CD4-positive, alpha-beta T cell treated with Interleukin-2 at 100 ng/mL for 4 hours (primary cell): ENCODE measurements at regions not wholly inside any gene's neighbourhood (a gene's known extent, or its start where the extent isn't known, plus 50 kb on each side); places are given as distances from the start of the nearest gene placed in this dataset.
A peak's percentile ranks its signal among the peaks of the same experiment; 100 is the strongest.
"Not testable (repeated sequence)": the region's sequence is repeated elsewhere in the genome, so short reads cannot be mapped to it uniquely, and the experiment has no call there.

ENCODE experiments used
- DNase-seq: peaks from one replicate; pipeline ENCODE4 v3.0.0-alpha.2; 2020; ENCODE audit warnings: low spot score

DNA sequence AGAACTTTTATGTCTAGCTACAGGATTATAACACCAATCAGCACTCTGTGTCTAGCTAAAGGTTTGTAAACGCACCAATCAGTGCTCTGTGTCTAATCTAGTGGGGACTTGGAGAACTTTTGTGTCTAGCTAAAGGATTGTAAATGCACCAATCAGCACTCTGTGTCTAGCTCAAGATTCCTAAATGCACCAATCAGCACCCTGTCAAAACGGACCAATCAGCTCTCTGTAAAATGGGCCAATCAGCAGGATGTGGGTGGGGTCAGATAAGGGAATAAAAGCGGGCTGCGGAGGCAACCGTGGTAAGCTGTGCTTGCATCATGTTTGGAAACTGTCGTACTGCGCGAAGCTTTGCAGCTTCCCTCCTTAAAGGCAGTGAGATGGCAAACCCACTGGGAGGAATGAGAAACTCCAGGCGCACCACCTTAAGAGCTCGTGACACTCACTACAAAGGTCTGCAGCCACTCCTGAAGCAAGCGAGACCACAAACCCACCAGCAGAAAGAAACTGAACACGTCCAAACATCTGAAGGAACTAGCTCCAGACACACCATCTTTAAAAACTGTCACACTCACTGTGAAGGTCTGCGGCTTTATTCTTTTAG is 112.1 kb upstream of the DUSP22 start:
- not testable (repeated sequence) for DNase-seq

DNA sequence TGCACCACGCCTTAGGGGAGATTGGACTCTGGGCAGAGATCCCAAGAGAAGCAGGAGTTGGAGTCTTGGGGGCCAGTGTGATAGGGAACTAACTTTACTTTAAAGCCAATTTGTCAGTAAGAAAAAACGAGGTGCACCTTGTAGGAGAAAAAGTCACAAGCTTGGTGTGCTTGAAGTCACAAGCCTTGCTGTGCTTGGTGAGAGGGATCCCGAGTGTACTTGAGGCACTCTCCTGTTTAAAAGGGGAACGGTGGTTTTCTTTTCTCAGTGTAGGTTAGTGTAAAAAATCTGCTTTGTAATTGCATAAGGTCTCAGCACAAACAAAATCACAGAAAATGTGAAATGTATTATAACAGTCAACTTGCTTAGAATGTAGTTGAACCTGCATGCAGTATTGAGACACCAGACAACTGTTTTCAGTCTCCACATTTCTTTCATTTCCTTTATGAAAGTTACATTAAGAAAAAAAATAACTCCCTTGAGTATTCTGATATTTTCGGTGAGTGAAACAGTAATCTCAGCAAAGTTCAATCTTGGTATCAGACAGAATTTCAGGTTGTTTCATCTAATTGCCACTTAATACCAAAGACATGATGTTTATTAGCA is 111.1 kb upstream of the DUSP22 start:
- no peak for DNase-seq

DNA sequence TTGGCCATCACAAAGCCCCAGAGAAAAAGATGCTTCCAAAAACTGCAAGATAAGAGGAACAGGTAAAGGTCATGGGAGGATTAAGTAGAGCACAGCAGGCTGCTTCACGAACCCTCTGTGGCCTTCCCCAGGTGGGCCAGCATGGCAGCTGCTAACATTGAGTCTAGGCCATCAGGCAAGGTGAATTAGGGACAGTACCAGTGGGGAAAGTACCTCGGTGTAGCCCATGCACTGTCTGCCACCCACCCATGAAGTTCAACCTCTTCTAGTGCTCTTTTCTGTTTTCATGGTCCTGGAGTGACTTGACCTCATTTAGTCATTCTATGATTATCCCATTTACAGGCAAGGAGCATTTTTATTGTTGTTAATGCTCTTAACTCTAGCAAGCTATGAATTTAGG is 108.6 kb upstream of the DUSP22 start:
- no peak for DNase-seq

DNA sequence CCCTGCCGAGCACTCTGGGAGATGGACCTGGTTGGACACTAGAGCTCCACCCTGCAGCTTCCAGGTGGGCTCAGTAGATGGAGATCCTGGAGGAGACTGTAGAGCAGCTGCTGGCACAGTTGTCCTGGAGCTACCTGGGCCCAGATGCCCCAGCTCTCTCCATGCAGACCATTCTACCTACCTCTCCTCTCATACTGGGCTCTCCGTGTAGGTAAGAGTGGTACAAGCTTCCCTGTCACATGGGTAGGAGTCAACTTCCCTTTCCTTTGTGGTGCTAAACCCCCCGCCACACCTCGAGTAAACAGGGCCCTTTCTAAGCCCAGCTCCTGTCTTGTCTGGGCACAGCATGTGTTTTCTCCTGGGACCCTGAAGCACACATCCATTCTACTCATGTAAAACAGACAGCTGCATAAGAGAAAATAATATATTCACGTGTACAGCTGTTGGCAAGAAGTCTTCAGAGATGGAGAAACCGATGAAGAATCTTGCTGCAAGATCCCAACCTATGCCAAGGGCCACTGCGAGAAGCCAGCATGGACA is 108.1 kb upstream of the DUSP22 start:
- DNase-seq = no peak

DNA sequence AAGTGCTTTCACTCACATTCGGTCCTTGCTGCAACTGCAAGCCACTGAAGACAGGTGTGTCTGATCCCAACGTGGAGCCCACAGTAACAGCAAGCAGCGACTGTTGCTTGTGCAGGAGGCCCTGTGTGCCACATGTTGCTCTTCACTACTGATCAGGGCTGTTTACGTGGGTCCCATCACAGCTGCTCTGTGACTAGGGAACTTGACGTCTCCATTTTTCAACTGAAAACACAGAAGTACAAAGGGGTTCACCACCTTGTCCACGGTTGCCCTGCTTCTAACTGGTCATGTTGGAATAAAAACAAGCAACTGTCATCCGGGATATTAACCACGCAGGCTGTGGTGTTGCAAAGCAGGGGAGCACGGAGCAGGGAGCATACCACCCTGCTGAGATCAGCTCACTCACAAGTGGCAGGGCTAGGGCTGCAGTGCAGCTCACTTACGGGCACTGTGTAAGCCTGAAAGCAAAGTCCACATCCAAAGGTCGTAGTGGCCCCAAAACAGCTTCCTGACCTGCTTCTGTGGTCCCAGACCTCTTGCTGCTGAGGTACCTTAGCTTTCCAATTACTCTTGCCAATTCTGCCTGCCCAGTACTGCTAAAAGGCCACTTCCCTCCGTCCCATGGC is 105.8 kb upstream of the DUSP22 start:
- no peak for DNase-seq

DNA sequence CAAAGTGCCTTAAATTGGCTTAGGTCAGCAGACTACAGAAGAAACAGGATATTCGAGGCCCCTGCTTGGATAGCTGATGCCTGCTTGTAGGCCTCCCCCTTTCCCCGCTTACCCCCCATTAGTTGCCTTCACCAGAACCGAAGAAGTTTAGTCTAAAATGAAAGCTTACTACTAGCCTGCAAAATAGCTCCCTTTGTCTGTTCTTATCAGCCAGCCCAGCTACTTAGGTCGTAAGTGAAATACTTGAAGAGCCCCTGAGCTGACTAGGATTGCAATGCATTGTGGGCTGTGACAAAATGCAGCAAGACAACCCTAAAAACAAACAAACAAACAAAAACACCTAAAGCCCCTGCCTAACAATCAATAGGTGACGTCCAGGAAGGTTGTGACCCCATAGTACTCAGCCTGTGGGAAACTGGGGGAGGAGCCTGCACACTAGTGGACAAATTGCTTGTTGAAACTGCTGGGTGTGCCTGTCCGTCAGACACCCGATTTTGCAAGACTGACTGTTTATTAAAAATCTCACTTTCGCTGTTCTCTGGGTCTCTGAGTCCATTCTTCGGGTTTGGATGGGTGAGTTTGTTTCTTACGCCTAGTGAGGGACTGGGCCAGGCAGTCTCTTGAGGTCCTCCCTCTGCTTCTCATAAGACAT is 105.0 kb upstream of the DUSP22 start:
- DNase-seq = no peak

DNA sequence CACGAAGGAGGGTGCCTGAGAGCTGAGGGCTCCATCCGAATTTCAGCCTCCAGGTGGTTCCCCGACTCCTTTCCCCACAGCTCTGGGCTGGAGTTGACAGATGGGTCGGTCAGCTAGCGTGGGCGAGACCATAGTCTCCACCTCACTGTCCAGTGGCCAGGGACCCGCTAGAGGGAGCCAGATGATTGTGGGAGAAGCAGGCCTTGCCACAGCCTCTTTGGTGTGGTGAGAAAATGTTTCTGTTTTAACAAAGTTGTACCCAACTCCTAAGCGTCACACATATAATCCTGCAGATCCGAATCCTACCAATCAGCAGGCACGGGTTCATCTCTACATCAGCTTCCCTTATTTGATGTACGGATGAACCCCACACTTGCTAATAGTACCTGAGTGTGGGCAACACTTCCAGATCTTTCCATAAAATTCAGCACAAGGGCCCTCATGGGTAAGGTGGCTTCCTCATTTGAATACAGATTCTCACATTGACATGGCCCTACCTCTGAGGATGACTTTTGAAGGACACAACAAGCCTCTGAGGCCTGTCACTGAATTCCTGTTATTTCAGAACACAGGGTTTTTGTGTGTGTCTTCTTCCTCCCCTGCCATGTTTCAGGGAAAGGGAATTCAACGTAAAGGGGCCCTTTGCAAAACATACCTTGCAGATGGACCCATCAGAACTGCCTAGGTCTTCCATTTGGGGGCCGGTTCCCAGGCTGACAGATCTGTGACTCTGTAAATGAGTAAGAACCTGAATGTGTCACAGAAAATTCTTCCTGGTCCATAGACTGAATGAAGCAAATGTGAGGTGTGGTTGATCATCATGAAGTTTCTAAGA is 103.2 kb upstream of the DUSP22 start:
- peak; percentile 87 for DNase-seq

DNA sequence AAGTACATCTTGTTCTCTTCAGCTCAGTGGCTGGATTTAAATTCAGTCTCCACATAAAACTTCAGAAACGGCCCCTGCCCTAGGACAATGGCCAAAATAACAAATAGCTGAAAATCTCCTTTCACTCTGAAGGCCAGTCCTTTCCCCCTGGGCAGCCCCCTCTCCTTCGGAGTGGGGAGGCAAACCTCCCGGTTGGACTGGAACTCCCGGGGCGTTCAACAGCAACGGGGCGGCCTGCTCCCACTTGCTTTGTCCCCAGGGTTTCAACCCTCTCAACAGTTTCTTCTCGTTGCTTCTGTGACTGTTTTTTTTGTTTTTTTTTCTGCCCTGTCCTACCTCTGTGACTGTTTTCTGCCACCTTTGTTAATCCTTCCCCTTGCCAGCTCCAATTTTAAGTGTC is 102.6 kb upstream of the DUSP22 start:
- DNase-seq = no peak

DNA sequence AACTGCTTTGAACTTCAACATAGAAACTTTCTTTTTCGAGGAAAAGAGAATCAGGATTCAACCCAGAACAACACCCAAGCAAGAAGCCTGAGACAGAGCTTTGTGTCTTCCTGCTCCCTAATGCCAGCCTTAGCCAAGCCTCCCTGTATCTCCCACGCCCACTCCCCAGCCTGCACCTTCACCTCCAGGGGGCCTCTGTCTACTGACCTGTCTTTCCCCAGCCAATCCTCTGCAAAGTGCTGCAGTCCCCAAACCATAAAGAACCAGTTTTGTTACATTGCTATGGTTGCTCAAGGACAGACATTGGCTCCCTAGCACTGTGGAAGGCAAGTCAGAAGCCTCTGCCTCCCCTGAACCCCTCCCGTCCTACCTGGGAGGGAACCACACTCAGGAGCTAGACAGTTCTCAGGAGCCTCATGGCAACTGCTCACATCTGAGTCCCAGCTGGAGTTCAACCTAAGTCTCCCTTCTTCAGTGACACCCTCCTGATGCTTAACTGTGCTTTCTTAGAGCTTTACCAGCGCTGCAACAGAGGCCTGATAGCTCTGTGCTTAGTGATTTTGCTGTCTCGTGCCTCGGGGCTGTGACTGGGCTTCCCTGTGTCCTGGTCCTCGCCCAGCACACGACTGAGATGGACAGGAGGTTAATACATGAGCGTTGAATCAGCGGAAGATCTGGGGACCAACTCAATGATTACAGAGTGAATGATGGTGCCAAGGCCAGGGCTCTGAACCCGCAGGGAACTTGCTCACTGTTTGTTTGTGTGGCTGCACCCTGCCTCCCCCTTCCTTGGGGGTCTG is 101.5 kb upstream of the DUSP22 start:
- DNase-seq = peak; percentile 14

DNA sequence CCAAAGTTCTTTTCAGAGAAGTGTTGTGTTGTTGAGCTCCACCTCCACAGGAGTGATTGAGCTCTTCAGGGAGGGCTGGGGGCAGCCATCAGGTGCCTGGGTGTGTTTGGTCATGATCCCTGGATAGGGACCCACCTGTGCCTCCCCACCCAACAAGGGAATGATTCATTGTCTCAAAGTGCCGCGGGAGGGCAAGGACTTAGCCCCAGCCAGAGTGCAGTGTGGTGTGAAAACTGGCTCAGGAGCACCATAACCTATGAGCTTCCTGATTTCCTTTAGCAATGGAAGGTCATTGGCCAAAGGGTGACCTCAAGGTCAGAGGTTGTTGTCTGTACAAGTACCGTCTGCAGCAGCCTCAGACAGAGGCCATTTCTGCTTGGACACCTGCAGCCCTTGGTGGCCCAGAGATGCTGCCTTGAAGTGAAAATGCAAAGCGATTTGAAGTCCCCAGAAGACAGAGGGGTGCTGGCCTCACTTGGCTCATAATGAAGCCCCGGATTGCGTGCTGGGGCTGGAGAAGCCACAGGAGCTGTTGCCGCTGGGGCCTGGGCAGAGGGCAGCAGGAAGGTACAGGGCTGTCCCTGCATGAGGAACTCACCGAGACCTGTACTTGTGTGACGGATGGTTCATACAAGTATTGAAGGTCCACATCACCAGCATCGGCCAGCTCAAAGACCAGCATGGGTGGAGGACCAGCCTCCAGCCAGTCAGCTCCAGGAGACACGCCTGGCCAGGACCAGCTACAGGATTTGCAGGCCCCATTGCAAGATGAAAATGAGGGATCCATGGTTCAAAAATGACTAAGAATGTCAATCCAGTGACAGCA is 100.6 kb upstream of the DUSP22 start:
- DNase-seq = no peak

DNA sequence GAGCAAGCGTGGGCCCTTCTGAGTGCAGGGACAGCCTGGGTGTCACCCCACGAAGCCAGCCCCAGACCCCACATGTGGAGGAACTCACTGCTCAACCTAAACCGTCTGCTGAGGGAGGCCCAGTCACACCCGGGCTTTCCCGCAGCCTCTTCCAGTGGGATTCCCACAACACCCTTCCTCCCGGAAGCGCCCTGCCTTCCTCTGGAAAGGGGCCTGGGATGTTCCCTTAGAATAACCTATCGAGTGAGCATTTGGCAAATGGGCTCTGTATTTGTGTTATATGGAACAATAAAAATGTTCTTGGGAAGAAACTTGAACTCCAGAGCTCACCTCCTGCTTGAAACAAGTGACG is 100.0 kb upstream of the DUSP22 start:
- no peak for DNase-seq

DNA sequence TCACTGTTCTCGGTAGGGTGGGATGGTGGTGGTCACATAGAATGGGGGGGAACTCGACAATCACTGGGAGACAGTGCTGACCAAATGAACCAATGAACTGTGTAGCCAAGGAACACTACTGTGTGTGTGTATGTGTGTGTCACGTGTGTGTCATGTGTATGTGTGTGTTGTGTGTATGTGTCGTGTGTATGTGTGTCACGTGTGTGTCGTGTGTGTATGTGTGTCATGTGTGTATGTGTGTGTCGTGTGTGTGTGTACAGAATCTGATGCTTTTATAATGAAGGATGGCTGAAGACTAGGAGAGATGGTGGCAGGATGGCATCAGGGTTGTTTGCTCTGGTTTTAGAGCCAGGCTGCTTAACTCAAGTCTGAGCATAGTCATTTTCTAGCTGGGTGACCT is 99.1 kb upstream of the DUSP22 start:
- no peak for DNase-seq

DNA sequence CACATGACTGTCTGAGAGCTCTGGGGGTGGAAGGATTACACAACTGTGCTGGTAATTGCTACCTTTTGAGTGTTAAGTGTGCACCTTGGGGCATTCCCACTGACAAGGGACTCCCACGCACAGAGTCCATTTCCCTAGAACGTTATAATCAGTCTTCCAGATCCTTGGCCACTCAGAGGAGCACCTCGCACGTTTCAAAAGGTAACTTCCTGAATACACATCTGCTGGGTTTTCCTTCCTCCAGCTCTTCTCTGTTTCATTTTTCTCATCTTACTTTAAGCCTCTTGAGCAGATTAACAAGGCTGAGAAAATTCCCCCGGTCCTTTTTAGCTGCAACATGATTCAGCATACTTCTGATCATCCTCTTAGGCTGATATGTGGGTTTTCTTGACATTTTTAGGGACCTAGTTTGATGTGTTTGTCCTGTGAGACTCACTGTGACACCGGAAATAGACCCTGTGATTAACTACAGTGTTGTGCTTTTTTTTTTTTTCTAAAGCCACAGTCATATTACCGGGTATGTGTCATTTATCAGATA is 98.4 kb upstream of the DUSP22 start:
- DNase-seq = peak; percentile 83

DNA sequence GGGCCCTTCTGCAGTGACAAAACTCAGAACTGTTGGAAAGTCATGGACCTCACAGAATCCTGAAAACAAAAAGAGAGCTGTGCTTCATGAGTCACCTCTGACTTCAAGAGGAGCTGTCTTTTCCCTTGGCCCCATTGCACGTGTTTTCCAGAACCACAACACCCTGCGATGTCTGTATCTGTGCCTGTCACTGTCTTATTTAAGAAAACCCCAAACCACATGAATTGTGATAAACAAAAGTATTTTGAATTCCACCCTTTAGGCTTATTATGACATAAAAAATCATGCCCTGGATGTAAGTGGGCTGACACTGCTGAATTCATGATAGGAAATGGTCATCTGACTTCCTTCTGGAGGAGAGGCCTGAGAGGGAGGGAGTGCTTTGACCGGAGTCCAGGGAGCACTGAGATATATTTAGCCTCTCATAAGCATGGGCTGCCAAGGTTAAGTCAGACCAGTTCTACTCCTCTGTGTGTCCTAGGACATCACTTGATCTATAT is 96.4 kb upstream of the DUSP22 start:
- peak; percentile 66 for DNase-seq

DNA sequence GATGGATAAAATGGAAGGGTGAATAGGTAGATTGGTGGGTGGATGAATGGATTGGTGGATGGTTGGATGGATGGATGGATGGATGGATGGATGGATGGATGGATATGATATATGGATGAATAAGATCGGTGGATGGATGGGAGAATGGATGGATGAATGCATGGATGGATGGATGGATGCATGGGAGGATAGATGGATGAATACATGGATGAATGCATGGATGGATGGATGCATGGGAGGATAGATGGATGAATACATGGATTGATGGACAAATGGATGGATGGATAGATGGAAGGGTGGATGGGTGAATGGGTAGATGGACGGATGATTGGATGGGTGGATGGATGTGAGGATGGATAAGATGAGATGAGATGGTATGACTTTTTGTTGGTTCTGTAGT is 95.7 kb upstream of the DUSP22 start:
- DNase-seq = no peak

DNA sequence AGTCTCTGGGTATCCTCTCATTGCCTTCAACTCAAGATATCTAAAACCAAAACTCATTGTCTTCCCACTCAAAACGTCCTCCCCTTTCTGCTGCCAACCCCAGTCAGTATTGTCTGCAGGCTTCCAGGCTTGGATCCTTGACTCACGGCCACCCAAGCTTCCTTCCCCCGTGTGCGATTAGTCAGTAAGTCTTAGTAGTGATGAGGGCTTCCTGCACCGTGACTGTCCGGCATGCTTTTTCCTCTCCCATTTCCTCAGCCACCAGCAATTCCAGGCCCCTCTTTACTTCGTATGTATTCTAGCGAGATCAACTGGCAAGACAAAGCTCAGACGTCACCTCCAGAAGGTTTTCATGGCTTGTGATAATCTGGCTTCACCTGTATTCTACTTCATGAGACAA is 88.6 kb upstream of the DUSP22 start:
- no peak for DNase-seq

DNA sequence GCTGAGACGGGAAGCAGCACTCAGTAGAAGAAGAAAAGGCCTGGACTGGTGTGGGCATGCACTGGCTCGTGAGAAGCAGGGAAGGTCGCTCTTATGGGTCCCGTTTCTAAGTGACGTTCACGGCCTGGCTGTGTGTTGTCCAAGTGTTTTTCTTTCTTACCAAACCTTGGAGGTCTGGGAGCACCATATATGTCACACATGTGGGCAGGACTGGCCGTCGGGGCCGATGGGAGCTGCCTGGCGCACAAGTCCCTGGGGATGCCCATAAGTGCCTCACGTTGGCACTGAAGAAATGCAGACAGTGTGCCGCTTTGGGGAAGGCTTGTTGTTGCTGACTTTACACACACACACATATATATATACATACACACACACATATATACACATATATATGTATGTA is 86.0 kb upstream of the DUSP22 start:
- no peak for DNase-seq

DNA sequence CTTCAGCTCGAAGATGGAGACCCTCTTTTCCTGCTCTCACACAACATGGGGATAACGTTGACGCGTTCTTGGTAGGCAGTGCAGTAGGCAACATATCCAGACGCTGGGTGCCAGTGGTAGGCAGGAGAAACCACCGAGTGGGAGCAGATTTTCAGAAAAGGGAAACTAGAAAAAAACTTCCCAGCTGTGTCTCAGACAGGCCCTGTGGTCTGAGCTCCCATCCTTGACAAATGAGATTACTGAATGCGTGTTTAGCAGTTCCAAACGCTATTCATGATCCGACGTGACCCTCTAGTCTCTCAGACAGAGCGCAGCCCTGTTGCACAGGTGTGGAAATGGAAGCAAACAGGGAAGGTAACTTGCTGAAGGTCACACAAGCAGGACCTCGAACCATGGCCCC is 83.9 kb upstream of the DUSP22 start:
- no peak for DNase-seq

DNA sequence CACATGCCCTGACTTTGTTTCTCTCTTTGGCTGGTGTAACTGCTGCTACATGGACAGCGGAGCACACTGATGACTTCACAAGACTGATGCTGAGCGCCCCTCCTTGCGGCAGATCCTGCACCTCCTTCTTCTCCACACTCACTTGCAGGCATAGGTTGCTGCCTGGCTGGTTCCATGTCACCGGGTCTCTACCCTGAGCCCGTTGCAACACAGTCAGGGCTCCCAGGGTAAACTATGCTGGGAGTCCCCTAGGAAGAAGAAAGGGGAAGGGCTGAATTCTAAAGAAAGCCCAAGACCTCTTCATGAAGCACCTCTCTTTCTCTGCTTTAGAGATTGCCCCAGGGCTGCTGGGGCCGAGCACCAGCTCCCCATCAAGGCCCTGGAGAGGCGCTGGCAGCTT is 83.3 kb upstream of the DUSP22 start:
- no peak for DNase-seq
